Stimulated activated naive B cell treated with anti-CD40 and anti-IgM and Interleukin-4, amounts not matched to agents 10 μg/mL and 1 μg/mL and 100 μg/mL, for 72 hours (primary cell): ENCODE measurements at regions not wholly inside any gene's neighbourhood (a gene's known extent, or its start where the extent isn't known, plus 50 kb on each side); places are given as distances from the start of the nearest gene placed in this dataset.

Source experiments
- ATAC-seq, 2 donors: fragments of 150-1000 bp; cut with Tn5 transposase; replicated peaks; 2 replicates each; pipeline ENCODE4 v1.10.0; 2021; ENCODE audit warnings: moderate library complexity in 1 of 2
- DNase-seq: peaks from one replicate; pipeline ENCODE4 v3.0.0; 2021
- H3K27ac Mint-ChIP-seq: one replicate; pipeline ENCODE4 v1.8.0; 2022; ENCODE audit warnings: mild to moderate bottlenecking, mixed read lengths
- H3K27me3 Mint-ChIP-seq, 2 donors: one replicate each; pipeline ENCODE4 v1.8.0; 2022; ENCODE audit warnings: mixed read lengths in 2 of 2
- H3K36me3 Mint-ChIP-seq, 2 donors: one replicate each; pipeline ENCODE4 v1.8.0; 2022; ENCODE audit warnings: mixed read lengths in 2 of 2, mild to moderate bottlenecking in 1 of 2
- H3K4me1 Mint-ChIP-seq, 2 donors: one replicate each; pipeline ENCODE4 v1.8.0; 2022; ENCODE audit warnings: mixed read lengths in 2 of 2, mild to moderate bottlenecking in 1 of 2
- H3K4me3 Mint-ChIP-seq, 2 donors: one replicate each; pipeline ENCODE4 v1.8.0; 2022; ENCODE audit warnings: mild to moderate bottlenecking in 2 of 2, mixed read lengths in 2 of 2, moderate library complexity in 1 of 2
- H3K9me3 Mint-ChIP-seq, 2 donors: one replicate each; pipeline ENCODE4 v1.8.0; 2022; ENCODE audit warnings: mixed read lengths in 2 of 2, mild to moderate bottlenecking in 1 of 2

GRCh38 chr4:11298451-11298850 lies 130.2 kb downstream of the HS3ST1 start:
- ATAC-seq (no peak), DNase-seq (no peak)
- no peaks in the 10 kb centered on the region for H3K9me3 Mint-ChIP-seq
- no peak overlapping the region for H3K4me3 Mint-ChIP-seq
- no peaks in the 10 kb centered on the region for H3K36me3 Mint-ChIP-seq
- H3K4me1 Mint-ChIP-seq, result peaks cover 12 to 29% of the 10 kb centered on the region in 2 donors
- H3K27ac Mint-ChIP-seq, result no peak overlapping the region
- peaks cover 1 to 2% of the 10 kb centered on the region in 2 donors for H3K27me3 Mint-ChIP-seq

GRCh38 chr4:11297627-11298026 lies 131.1 kb downstream of the HS3ST1 start:
- no peak overlapping the region for H3K27ac Mint-ChIP-seq
- no peak overlapping the region for H3K4me3 Mint-ChIP-seq
- no peaks in the 10 kb centered on the region for H3K36me3 Mint-ChIP-seq
- DNase-seq (no peak), ATAC-seq (peak; percentile 77 to 87)
- peaks cover 12 to 29% of the 10 kb centered on the region in 2 donors for H3K4me1 Mint-ChIP-seq
- H3K27me3 Mint-ChIP-seq, result no peaks in the 10 kb centered on the region
- H3K9me3 Mint-ChIP-seq, result no peaks in the 10 kb centered on the region

- H3K27me3 Mint-ChIP-seq, result no peaks in the 10 kb centered on the region
- no peaks in the 10 kb centered on the region for H3K36me3 Mint-ChIP-seq
- H3K4me1 Mint-ChIP-seq, result peaks cover 12 to 29% of the 10 kb centered on the region in 2 donors
- no peak overlapping the region for H3K4me3 Mint-ChIP-seq
- H3K9me3 Mint-ChIP-seq, result no peaks in the 10 kb centered on the region
- ATAC-seq, result peak; percentile 58 to 76
- no peak overlapping the region for H3K27ac Mint-ChIP-seq
- no peak for DNase-seq
Measured at GRCh38 chr4:11297201-11297600, 131.5 kb downstream of the HS3ST1 start.

- H3K9me3 Mint-ChIP-seq, result no peaks in the 10 kb centered on the region
- ATAC-seq, result no peak
- H3K27me3 Mint-ChIP-seq, result no peaks in the 10 kb centered on the region
Measured at GRCh38 chr4:11293866-11294265, 134.8 kb downstream of the HS3ST1 start.

GRCh38 chr4:11287055-11287454 lies 141.6 kb downstream of the HS3ST1 start:
- Mint-ChIP-seq H3K4me3 (no peak overlapping the region), H3K4me1 (peaks cover 14 to 23% of the 10 kb centered on the region in 2 donors), H3K27me3 (no peaks in the 10 kb centered on the region), H3K36me3 (peaks cover 13 to 18% of the 10 kb centered on the region in 2 donors), H3K9me3 (peaks cover 13 to 16% of the 10 kb centered on the region in 2 donors), H3K27ac (peak overlapping the region; percentile 43)
- ATAC-seq, result no peak
- no peak for DNase-seq

More at GRCh38 chr4:11293866-11294265, 134.8 kb downstream of the HS3ST1 start:
- Mint-ChIP-seq H3K4me3 (no peak overlapping the region), H3K4me1 (peaks cover 7 to 24% of the 10 kb centered on the region in 2 donors), H3K36me3 (no peaks in the 10 kb centered on the region), H3K27ac (no peak overlapping the region)
- no peak for DNase-seq

GRCh38 chr4:11286533-11286932 lies 142.2 kb downstream of the HS3ST1 start:
- H3K36me3 Mint-ChIP-seq, result peaks cover 13 to 18% of the 10 kb centered on the region in 2 donors
- H3K9me3 Mint-ChIP-seq, result peaks cover 13 to 16% of the 10 kb centered on the region in 2 donors
- peaks cover 14 to 23% of the 10 kb centered on the region in 2 donors for H3K4me1 Mint-ChIP-seq
- DNase-seq (no peak), ATAC-seq (peak; percentile 60 to 73)
- no peak overlapping the region for H3K27ac Mint-ChIP-seq
- peak overlapping the region; percentile 5 to 8 for H3K4me3 Mint-ChIP-seq
- H3K27me3 Mint-ChIP-seq, result no peaks in the 10 kb centered on the region

- peaks cover 13 to 18% of the 10 kb centered on the region in 2 donors for H3K36me3 Mint-ChIP-seq
- DNase-seq (no peak), ATAC-seq (no peak)
- peaks cover 0 to 7% of the 10 kb centered on the region in 2 donors for H3K27me3 Mint-ChIP-seq
- H3K4me1 Mint-ChIP-seq, result peaks cover 4 to 12% of the 10 kb centered on the region in 2 donors
- H3K4me3 Mint-ChIP-seq, result no peak overlapping the region
- peaks cover 13 to 16% of the 10 kb centered on the region in 2 donors for H3K9me3 Mint-ChIP-seq
- no peak overlapping the region for H3K27ac Mint-ChIP-seq
Measured at GRCh38 chr4:11281720-11282119, 147.0 kb downstream of the HS3ST1 start.

GRCh38 chr4:11271263-11271662 lies 157.4 kb downstream of the HS3ST1 start:
- Mint-ChIP-seq H3K4me1 (peaks cover 0 to 2% of the 10 kb centered on the region in 2 donors), H3K27ac (no peak overlapping the region), H3K27me3 (peaks cover 4 to 6% of the 10 kb centered on the region in 2 donors), H3K4me3 (no peak overlapping the region), H3K36me3 (peaks cover 8 to 14% of the 10 kb centered on the region in 2 donors), H3K9me3 (peaks cover 8 to 12% of the 10 kb centered on the region in 2 donors)
- ATAC-seq (no peak), DNase-seq (no peak)

GRCh38 chr4:11268149-11268548 lies 160.5 kb downstream of the HS3ST1 start:
- Mint-ChIP-seq H3K27me3 (peaks cover 0 to 5% of the 10 kb centered on the region in 2 donors), H3K4me3 (no peak overlapping the region), H3K36me3 (peaks cover 8 to 14% of the 10 kb centered on the region in 2 donors), H3K27ac (no peak overlapping the region), H3K9me3 (peaks cover 8 to 12% of the 10 kb centered on the region in 2 donors), H3K4me1 (peaks cover 0 to 2% of the 10 kb centered on the region in 2 donors)
- ATAC-seq (no peak), DNase-seq (no peak)

- no peaks in the 10 kb centered on the region for H3K27me3 Mint-ChIP-seq
- DNase-seq, result no peak
- H3K4me3 Mint-ChIP-seq, result no peak overlapping the region
Measured at GRCh38 chr4:11264841-11265240, 163.9 kb downstream of the HS3ST1 start.

GRCh38 chr4:11264346-11264745 lies 164.3 kb downstream of the HS3ST1 start:
- no peak overlapping the region for H3K27ac Mint-ChIP-seq
- no peaks in the 10 kb centered on the region for H3K27me3 Mint-ChIP-seq
- ATAC-seq, result no peak

More at GRCh38 chr4:11264841-11265240, 163.9 kb downstream of the HS3ST1 start:
- Mint-ChIP-seq H3K36me3 (peaks cover 8 to 14% of the 10 kb centered on the region in 2 donors), H3K9me3 (peaks cover 8 to 12% of the 10 kb centered on the region in 2 donors), H3K27ac (no peak overlapping the region), H3K4me1 (no peaks in the 10 kb centered on the region)
- ATAC-seq, result no peak

GRCh38 chr4:11263208-11263607 lies 165.5 kb downstream of the HS3ST1 start:
- peaks cover 8 to 13% of the 10 kb centered on the region in 2 donors for H3K36me3 Mint-ChIP-seq
- no peaks in the 10 kb centered on the region for H3K27me3 Mint-ChIP-seq
- no peaks in the 10 kb centered on the region for H3K4me1 Mint-ChIP-seq
- H3K9me3 Mint-ChIP-seq, result peaks cover 8 to 11% of the 10 kb centered on the region in 2 donors
- no peak overlapping the region for H3K4me3 Mint-ChIP-seq
- no peak overlapping the region for H3K27ac Mint-ChIP-seq
- no peak for ATAC-seq
- no peak for DNase-seq

More at GRCh38 chr4:11264346-11264745, 164.3 kb downstream of the HS3ST1 start:
- Mint-ChIP-seq H3K36me3 (peaks cover 8 to 14% of the 10 kb centered on the region in 2 donors), H3K9me3 (peaks cover 8 to 12% of the 10 kb centered on the region in 2 donors), H3K4me3 (no peak overlapping the region), H3K4me1 (no peaks in the 10 kb centered on the region)
- no peak for DNase-seq

GRCh38 chr4:11261066-11261850 lies 167.4 kb downstream of the HS3ST1 start:
- Mint-ChIP-seq H3K27me3 (no peaks in the 10 kb centered on the region), H3K4me3 (no peak overlapping the region), H3K4me1 (no peaks in the 10 kb centered on the region), H3K36me3 (no peaks in the 10 kb centered on the region), H3K27ac (no peak overlapping the region), H3K9me3 (no peaks in the 10 kb centered on the region)
- no peak for DNase-seq
- no peak for ATAC-seq

GRCh38 chr4:11259837-11260236 lies 168.9 kb downstream of the HS3ST1 start:
- no peaks in the 10 kb centered on the region for H3K9me3 Mint-ChIP-seq
- H3K4me3 Mint-ChIP-seq, result no peak overlapping the region
- H3K36me3 Mint-ChIP-seq, result no peaks in the 10 kb centered on the region
- no peaks in the 10 kb centered on the region for H3K27me3 Mint-ChIP-seq
- no peaks in the 10 kb centered on the region for H3K4me1 Mint-ChIP-seq
- ATAC-seq, result no peak
- no peak for DNase-seq
- no peak overlapping the region for H3K27ac Mint-ChIP-seq

GRCh38 chr4:11252149-11252548 lies 176.5 kb downstream of the HS3ST1 start:
- H3K27ac Mint-ChIP-seq, result peak overlapping the region; percentile 2
- H3K4me1 Mint-ChIP-seq, result peaks cover 11 to 13% of the 10 kb centered on the region in 2 donors
- no peaks in the 10 kb centered on the region for H3K36me3 Mint-ChIP-seq
- peaks cover 0 to 3% of the 10 kb centered on the region in 2 donors for H3K9me3 Mint-ChIP-seq
- no peaks in the 10 kb centered on the region for H3K27me3 Mint-ChIP-seq
- no peak for ATAC-seq
- no peak for DNase-seq
- no peak overlapping the region for H3K4me3 Mint-ChIP-seq
